ENCODE measurements at regions not wholly inside any gene's neighbourhood (a gene's known extent, or its start where the extent isn't known, plus 50 kb on each side); places are given as distances from the start of the nearest gene placed in this dataset.

DNA sequence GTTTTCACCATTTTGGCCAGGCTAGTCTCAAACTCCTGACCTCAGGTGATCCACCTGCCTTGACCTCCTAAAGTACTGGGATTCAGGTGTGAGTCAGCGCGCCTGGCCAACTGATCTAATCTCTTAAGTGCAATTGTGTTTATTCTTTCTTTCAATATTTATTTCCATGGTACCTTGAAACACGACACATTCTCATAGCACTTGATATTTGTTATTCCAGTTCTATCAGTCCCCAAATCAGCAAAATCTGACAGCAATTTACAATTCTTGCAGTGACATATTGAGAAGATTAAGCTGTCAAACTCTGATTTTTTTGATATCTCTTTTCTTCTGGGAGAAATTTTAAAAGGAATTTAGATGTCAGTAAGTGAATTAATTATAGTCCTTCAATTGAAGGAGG, 218.1 kb upstream of the FAT4 start:
- H3K27ac ChIP-seq (ENCODE audit: low read length) = no peak overlapping the region
- H3K9me2 ChIP-seq (replicated peaks; ENCODE audit: insufficient read depth, low read length) = no peaks in the 10 kb centered on the region
- H4K20me1 ChIP-seq (ENCODE audit: insufficient read depth, low read length) = no peaks in the 10 kb centered on the region
- no peaks in the 10 kb centered on the region for H3F3A ChIP-seq (ENCODE audit: insufficient read depth, low read length)
- no peak for DNase-seq
- no peak overlapping the region for H3K4me2 ChIP-seq (ENCODE audit: low read depth, low read length)
- no peaks in the 10 kb centered on the region for H3K79me2 ChIP-seq (ENCODE audit: low read length)
- H3K4me1 ChIP-seq (ENCODE audit: low read length) = no peaks in the 10 kb centered on the region
- H3K4me3 ChIP-seq (ENCODE audit: low read length) = no peak overlapping the region
- H3K36me3 ChIP-seq (replicated peaks; ENCODE audit: insufficient read depth, low read length) = no peaks in the 10 kb centered on the region
- TF ChIP-seq EZH2 (optimal IDR thresholded peaks at IDR 0.05; ENCODE audit: low read depth, low read length) = no peak
- no peak for TF ChIP-seq CTCF (IDR thresholded peaks at IDR 0.05; ENCODE audit: low read length)
- TF ChIP-seq EZH2phosphoT487 (IDR thresholded peaks at IDR 0.05; ENCODE audit: low read length) = no peak
- no peaks in the 10 kb centered on the region for H3K9me3 ChIP-seq (replicated peaks; ENCODE audit: insufficient read depth, low read length)
- H3K27me3 ChIP-seq (replicated peaks; ENCODE audit: insufficient read depth, low read length) = no peaks in the 10 kb centered on the region
- no peak overlapping the region for H2AFZ ChIP-seq (ENCODE audit: low read length)
- no peak overlapping the region for H3K9ac ChIP-seq (ENCODE audit: low read length)

GRCh38 chr4:125091541-125091940, 223.2 kb upstream of the FAT4 start:
- Histone ChIP-seq H3K4me3 (ENCODE audit: low read length) (no peak overlapping the region), H3F3A (ENCODE audit: insufficient read depth, low read length) (no peaks in the 10 kb centered on the region), H3K9ac (ENCODE audit: low read length) (no peak overlapping the region), H3K27me3 (replicated peaks; ENCODE audit: insufficient read depth, low read length) (no peaks in the 10 kb centered on the region), H3K9me3 (replicated peaks; ENCODE audit: insufficient read depth, low read length) (no peaks in the 10 kb centered on the region), H4K20me1 (ENCODE audit: insufficient read depth, low read length) (no peaks in the 10 kb centered on the region), H3K27ac (ENCODE audit: low read length) (no peak overlapping the region), H2AFZ (ENCODE audit: low read length) (no peak overlapping the region), H3K4me2 (ENCODE audit: low read depth, low read length) (no peak overlapping the region), H3K79me2 (ENCODE audit: low read length) (no peaks in the 10 kb centered on the region), H3K9me2 (replicated peaks; ENCODE audit: insufficient read depth, low read length) (no peaks in the 10 kb centered on the region), H3K4me1 (ENCODE audit: low read length) (no peaks in the 10 kb centered on the region), H3K36me3 (replicated peaks; ENCODE audit: insufficient read depth, low read length) (no peaks in the 10 kb centered on the region)
- no peak for DNase-seq
- TF ChIP-seq CTCF (IDR thresholded peaks at IDR 0.05; ENCODE audit: low read length) (no peak), EZH2phosphoT487 (IDR thresholded peaks at IDR 0.05; ENCODE audit: low read length) (no peak), EZH2 (optimal IDR thresholded peaks at IDR 0.05; ENCODE audit: low read depth, low read length) (no peak)

DNA sequence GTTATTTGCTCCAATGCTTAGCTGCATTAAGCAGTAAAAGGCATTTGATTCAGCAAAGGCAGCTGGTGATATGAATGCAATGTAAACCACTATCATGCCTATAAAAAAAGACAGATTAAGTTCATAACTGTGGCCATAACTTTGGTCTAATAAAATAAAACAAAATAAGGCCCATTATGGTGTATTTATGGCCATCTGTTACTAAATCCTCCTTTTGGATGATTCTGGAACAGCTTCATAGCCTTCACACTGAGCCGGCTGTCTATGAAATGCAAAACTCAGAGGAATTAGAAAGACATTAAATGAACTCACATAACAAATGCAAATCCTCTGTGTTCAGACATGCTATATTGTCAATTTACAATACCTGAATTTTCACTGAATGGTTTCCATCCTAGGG, 223.7 kb upstream of the FAT4 start:
- H3K4me2 ChIP-seq (ENCODE audit: low read depth, low read length) = no peak overlapping the region
- no peak overlapping the region for H3K27ac ChIP-seq (ENCODE audit: low read length)
- no peaks in the 10 kb centered on the region for H3K9me2 ChIP-seq (replicated peaks; ENCODE audit: insufficient read depth, low read length)
- H3K4me3 ChIP-seq (ENCODE audit: low read length) = no peak overlapping the region
- no peaks in the 10 kb centered on the region for H3K27me3 ChIP-seq (replicated peaks; ENCODE audit: insufficient read depth, low read length)
- no peaks in the 10 kb centered on the region for H3K79me2 ChIP-seq (ENCODE audit: low read length)
- no peak overlapping the region for H3K9ac ChIP-seq (ENCODE audit: low read length)
- no peaks in the 10 kb centered on the region for H4K20me1 ChIP-seq (ENCODE audit: insufficient read depth, low read length)
- TF ChIP-seq EZH2 (optimal IDR thresholded peaks at IDR 0.05; ENCODE audit: low read depth, low read length) = no peak
- TF ChIP-seq CTCF (IDR thresholded peaks at IDR 0.05; ENCODE audit: low read length) = no peak
- no peak for TF ChIP-seq EZH2phosphoT487 (IDR thresholded peaks at IDR 0.05; ENCODE audit: low read length)
- H3K36me3 ChIP-seq (replicated peaks; ENCODE audit: insufficient read depth, low read length) = no peaks in the 10 kb centered on the region
- H3K9me3 ChIP-seq (replicated peaks; ENCODE audit: insufficient read depth, low read length) = no peaks in the 10 kb centered on the region
- DNase-seq = no peak
- H2AFZ ChIP-seq (ENCODE audit: low read length) = no peak overlapping the region
- H3F3A ChIP-seq (ENCODE audit: insufficient read depth, low read length) = no peaks in the 10 kb centered on the region
- no peaks in the 10 kb centered on the region for H3K4me1 ChIP-seq (ENCODE audit: low read length)
